ENCODE measurements at regions not wholly inside any gene's neighbourhood (a gene's known extent, or its start where the extent isn't known, plus 50 kb on each side); places are given as distances from the start of the nearest gene placed in this dataset.

DNA sequence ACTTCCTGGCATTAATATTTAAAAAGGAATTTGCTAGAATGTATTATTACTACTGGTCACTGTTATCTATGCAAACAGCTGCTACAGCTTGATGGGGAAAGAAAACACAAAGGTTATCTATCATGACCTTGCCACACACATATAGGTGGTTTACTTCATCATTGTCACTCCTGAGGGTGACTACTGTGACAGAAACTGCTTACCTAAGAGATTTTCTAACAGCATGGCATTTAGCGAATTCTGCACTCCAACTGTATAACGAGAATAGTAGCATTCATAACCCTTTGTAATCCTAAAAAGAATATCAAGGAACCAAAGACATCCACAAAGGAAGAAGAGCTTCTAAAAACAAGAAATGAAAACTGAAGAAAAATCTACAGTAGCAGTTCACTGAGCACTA is 74.6 kb upstream of the SPOCK3 start:
- TF ChIP-seq, protein P1, sequence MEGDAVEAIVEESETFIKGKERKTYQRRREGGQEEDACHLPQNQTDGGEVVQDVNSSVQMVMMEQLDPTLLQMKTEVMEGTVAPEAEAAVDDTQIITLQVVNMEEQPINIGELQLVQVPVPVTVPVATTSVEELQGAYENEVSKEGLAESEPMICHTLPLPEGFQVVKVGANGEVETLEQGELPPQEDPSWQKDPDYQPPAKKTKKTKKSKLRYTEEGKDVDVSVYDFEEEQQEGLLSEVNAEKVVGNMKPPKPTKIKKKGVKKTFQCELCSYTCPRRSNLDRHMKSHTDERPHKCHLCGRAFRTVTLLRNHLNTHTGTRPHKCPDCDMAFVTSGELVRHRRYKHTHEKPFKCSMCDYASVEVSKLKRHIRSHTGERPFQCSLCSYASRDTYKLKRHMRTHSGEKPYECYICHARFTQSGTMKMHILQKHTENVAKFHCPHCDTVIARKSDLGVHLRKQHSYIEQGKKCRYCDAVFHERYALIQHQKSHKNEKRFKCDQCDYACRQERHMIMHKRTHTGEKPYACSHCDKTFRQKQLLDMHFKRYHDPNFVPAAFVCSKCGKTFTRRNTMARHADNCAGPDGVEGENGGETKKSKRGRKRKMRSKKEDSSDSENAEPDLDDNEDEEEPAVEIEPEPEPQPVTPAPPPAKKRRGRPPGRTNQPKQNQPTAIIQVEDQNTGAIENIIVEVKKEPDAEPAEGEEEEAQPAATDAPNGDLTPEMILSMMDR (IDR thresholded peaks at IDR 0.05), result no peak
- TF ChIP-seq NR3C1 (CRISPR knock-in tag; conservative IDR thresholded peaks at IDR 0.05; ENCODE audit: low read depth) (no peak), ATF2 (CRISPR knock-in tag; IDR thresholded peaks at IDR 0.05; ENCODE audit: borderline replicate concordance, low read depth) (no peak), ESRRA (CRISPR knock-in tag; IDR thresholded peaks at IDR 0.05; ENCODE audit: borderline replicate concordance) (no peak), TP53 (CRISPR knock-in tag; IDR thresholded peaks at IDR 0.05) (no peak), JUN (CRISPR knock-in tag; IDR thresholded peaks at IDR 0.05) (no peak), PRDM15 (CRISPR knock-in tag; IDR thresholded peaks at IDR 0.05) (no peak), ZNF416 (CRISPR knock-in tag; IDR thresholded peaks at IDR 0.05) (no peak), MAX (CRISPR knock-in tag; IDR thresholded peaks at IDR 0.05) (no peak)
